Loucy (cell line): ENCODE measurements at regions not wholly inside any gene's neighbourhood (a gene's known extent, or its start where the extent isn't known, plus 50 kb on each side); places are given as distances from the start of the nearest gene placed in this dataset.
"Not testable (repeated sequence)": the region's sequence is repeated elsewhere in the genome, so short reads cannot be mapped to it uniquely, and the experiment has no call there.

Source experiments
- H2AFZ ChIP-seq: fragments of 200-600 bp; sonication (generic); 2 replicates; pipeline ENCODE4 v1.6.0; 2016; ENCODE audit warnings: antibody characterized with exemption, mild to moderate bottlenecking, low read length, moderate library complexity
- H3F3A ChIP-seq: fragments of 200-600 bp; 2 replicates; pipeline ENCODE4 v1.6.0; 2016; ENCODE audit warnings: antibody characterized with exemption, low read depth, mild to moderate bottlenecking
- H3K27me3 ChIP-seq: fragments of 200-600 bp; sonication (generic); 2 replicates; pipeline ENCODE4 v1.6.1; 2014; ENCODE audit warnings: low read length, mild to moderate bottlenecking; ENCODE audit not compliant: insufficient read depth, poor library complexity, severe bottlenecking
- H3K36me3 ChIP-seq: fragments of 200-600 bp; sonication (generic); 2 replicates; pipeline ENCODE4 v1.6.1; 2016; ENCODE audit warnings: low read length; ENCODE audit not compliant: insufficient read depth
- H3K4me1 ChIP-seq: fragments of 200-600 bp; sonication (generic); 2 replicates; pipeline ENCODE4 v1.5.1; 2014; ENCODE audit warnings: low read length, mild to moderate bottlenecking; ENCODE audit not compliant: insufficient read depth, poor library complexity, severe bottlenecking
- H3K4me2 ChIP-seq: fragments of 200-600 bp; sonication (generic); 2 replicates; pipeline ENCODE4 v1.6.0; 2014; ENCODE audit warnings: antibody characterized with exemption, low read length, low read depth, mild to moderate bottlenecking; ENCODE audit not compliant: poor library complexity, severe bottlenecking
- H3K4me3 ChIP-seq: fragments of 200-600 bp; sonication (generic); 2 replicates; pipeline ENCODE4 v1.5.1; 2014; ENCODE audit warnings: low read length, mild to moderate bottlenecking, mixed read lengths; ENCODE audit not compliant: poor library complexity, severe bottlenecking
- H3K79me2 ChIP-seq: fragments of 200-600 bp; sonication (generic); 2 replicates; pipeline ENCODE4 v1.6.1; 2014; ENCODE audit warnings: low read length; ENCODE audit not compliant: insufficient read depth
- H3K9ac ChIP-seq: fragments of 200-600 bp; sonication (generic); 2 replicates; pipeline ENCODE4 v1.6.0; 2014; ENCODE audit warnings: mild to moderate bottlenecking, low read depth, low read length, moderate library complexity; ENCODE audit not compliant: poor library complexity, severe bottlenecking
- H3K9me2 ChIP-seq: fragments of 200-600 bp; sonication (generic); replicated peaks from 2 replicates; pipeline ENCODE4 v1.6.1; 2016; ENCODE audit warnings: low read depth, low read length, mixed read lengths
- H3K9me3 ChIP-seq: fragments of 200-600 bp; sonication (generic); 2 replicates; pipeline ENCODE4 v1.6.1; 2014; ENCODE audit warnings: mild to moderate bottlenecking, antibody characterized with exemption, low read length, low read depth; ENCODE audit not compliant: insufficient read depth
- H4K20me1 ChIP-seq: fragments of 200-600 bp; sonication (generic); 2 replicates; pipeline ENCODE4 v1.6.0; 2014; ENCODE audit warnings: antibody characterized with exemption, low read length, mild to moderate bottlenecking; ENCODE audit not compliant: insufficient read depth, poor library complexity, severe bottlenecking
- CTCF ChIP-seq: fragments of 200-600 bp; sonication (generic); conservative IDR thresholded peaks from 2 replicates; pipeline ENCODE4 v1.5.1; 2014; ENCODE audit warnings: mild to moderate bottlenecking, antibody characterized with exemption, low read length
- EZH2phosphoT487 ChIP-seq: fragments of 200-600 bp; IDR thresholded peaks from 2 replicates; pipeline ENCODE4 v1.6.1; 2018; ENCODE audit warnings: antibody characterized with exemption, mild to moderate bottlenecking, moderate library complexity, borderline replicate concordance

GRCh38 chr1:60695716-60696171 lies 386.6 kb upstream of the NFIA start:
- no peaks in the 10 kb centered on the region for H3K4me1 ChIP-seq
- no peak overlapping the region for H3K4me3 ChIP-seq
- no peaks in the 10 kb centered on the region; the same call in 1 of the 2 replicates for H3K9me3 ChIP-seq
- H4K20me1 ChIP-seq: no peaks in the 10 kb centered on the region
- no peak overlapping the region for H3K9ac ChIP-seq
- no peaks in the 10 kb centered on the region for H3K9me2 ChIP-seq
- H3K27me3 ChIP-seq: no peaks in the 10 kb centered on the region
- H3K4me2 ChIP-seq: no peak overlapping the region
- no peaks in the 10 kb centered on the region for H3K36me3 ChIP-seq
- H3K79me2 ChIP-seq: no peaks in the 10 kb centered on the region
- no peak overlapping the region for H2AFZ ChIP-seq
- TF ChIP-seq CTCF: no peak
- H3F3A ChIP-seq: no peaks in the 10 kb centered on the region

GRCh38 chr1:60694980-60695379 lies 387.4 kb upstream of the NFIA start:
- no peak for TF ChIP-seq CTCF
- TF ChIP-seq EZH2phosphoT487: no peak
- H3K4me1 ChIP-seq: no peaks in the 10 kb centered on the region
- no peaks in the 10 kb centered on the region for H3K79me2 ChIP-seq
- no peak overlapping the region for H3K4me2 ChIP-seq
- H2AFZ ChIP-seq: no peak overlapping the region
- H3K9me2 ChIP-seq: no peaks in the 10 kb centered on the region
- H3K4me3 ChIP-seq: no peak overlapping the region
- H3K9me3 ChIP-seq: no peaks in the 10 kb centered on the region; the same call in 1 of the 2 replicates
- H3K9ac ChIP-seq: no peak overlapping the region
- H3K36me3 ChIP-seq: no peaks in the 10 kb centered on the region
- H3F3A ChIP-seq: no peaks in the 10 kb centered on the region
- H4K20me1 ChIP-seq: no peaks in the 10 kb centered on the region
- H3K27me3 ChIP-seq: no peaks in the 10 kb centered on the region

GRCh38 chr1:60692031-60692430 lies 390.3 kb upstream of the NFIA start:
- no peaks in the 10 kb centered on the region for H3K79me2 ChIP-seq
- H3K4me2 ChIP-seq: no peak overlapping the region
- H3F3A ChIP-seq: no peaks in the 10 kb centered on the region
- H2AFZ ChIP-seq: no peak overlapping the region
- H3K27me3 ChIP-seq: no peaks in the 10 kb centered on the region
- H3K9ac ChIP-seq: no peak overlapping the region
- H4K20me1 ChIP-seq: no peaks in the 10 kb centered on the region
- no peak for TF ChIP-seq CTCF
- no peak for TF ChIP-seq EZH2phosphoT487
- no peaks in the 10 kb centered on the region for H3K4me1 ChIP-seq
- no peaks in the 10 kb centered on the region; the same call in 1 of the 2 replicates for H3K9me3 ChIP-seq
- no peaks in the 10 kb centered on the region for H3K36me3 ChIP-seq
- H3K4me3 ChIP-seq: no peak overlapping the region
- H3K9me2 ChIP-seq: no peaks in the 10 kb centered on the region

GRCh38 chr1:60688221-60688620 lies 394.1 kb upstream of the NFIA start:
- not testable (repeated sequence) for H4K20me1 ChIP-seq, H3K4me1 ChIP-seq, H3K79me2 ChIP-seq, H3F3A ChIP-seq, H3K4me3 ChIP-seq, H3K27me3 ChIP-seq, H2AFZ ChIP-seq, H3K9me3 ChIP-seq, H3K9me2 ChIP-seq, H3K36me3 ChIP-seq, H3K4me2 ChIP-seq, H3K9ac ChIP-seq
